Nephron progenitor cell (in vitro differentiated cells): ENCODE measurements at regions not wholly inside any gene's neighbourhood (a gene's known extent, or its start where the extent isn't known, plus 50 kb on each side); places are given as distances from the start of the nearest gene placed in this dataset.

ENCODE experiments used
- DNase-seq: peaks from one replicate; pipeline ENCODE4 v3.0.0; 2021
- H3K27ac Mint-ChIP-seq: 2 replicates; pipeline ENCODE4 v1.8.0; 2021; ENCODE audit warnings: mild to moderate bottlenecking, moderate library complexity, mixed read lengths
- H3K27me3 Mint-ChIP-seq: 2 replicates; pipeline ENCODE4 v1.8.0; 2021; ENCODE audit warnings: mild to moderate bottlenecking, low read depth, mixed read lengths; ENCODE audit not compliant: poor library complexity
- H3K36me3 Mint-ChIP-seq: 2 replicates; pipeline ENCODE4 v1.8.0; 2021; ENCODE audit warnings: low read depth, mixed read lengths
- H3K4me1 Mint-ChIP-seq: 2 replicates; pipeline ENCODE4 v1.8.0; 2021; ENCODE audit warnings: mixed read lengths
- H3K4me3 Mint-ChIP-seq: 2 replicates; pipeline ENCODE4 v1.8.0; 2021; ENCODE audit warnings: mild to moderate bottlenecking, moderate library complexity, mixed read lengths
- H3K9me3 Mint-ChIP-seq: 2 replicates; pipeline ENCODE4 v1.8.0; 2021; ENCODE audit warnings: mild to moderate bottlenecking, moderate library complexity, mixed read lengths
- CTCF ChIP-seq: fragments of 200-600 bp; sonication (generic); IDR thresholded peaks from 2 replicates; pipeline ENCODE4 v1.5.0; 2021; ENCODE audit warnings: antibody characterized with exemption

GRCh38 chr9:1386420-1386819 lies 336.3 kb downstream of the DMRT2 start:
- no peak for DNase-seq
- no peaks in the 10 kb centered on the region for H3K27me3 Mint-ChIP-seq
- H3K4me1 Mint-ChIP-seq: no peaks in the 10 kb centered on the region
- no peak for TF ChIP-seq CTCF
- H3K27ac Mint-ChIP-seq: no peak overlapping the region
- no peak overlapping the region for H3K4me3 Mint-ChIP-seq
- H3K36me3 Mint-ChIP-seq: no peaks in the 10 kb centered on the region
- peaks cover 56% of the 10 kb centered on the region for H3K9me3 Mint-ChIP-seq

DNA sequence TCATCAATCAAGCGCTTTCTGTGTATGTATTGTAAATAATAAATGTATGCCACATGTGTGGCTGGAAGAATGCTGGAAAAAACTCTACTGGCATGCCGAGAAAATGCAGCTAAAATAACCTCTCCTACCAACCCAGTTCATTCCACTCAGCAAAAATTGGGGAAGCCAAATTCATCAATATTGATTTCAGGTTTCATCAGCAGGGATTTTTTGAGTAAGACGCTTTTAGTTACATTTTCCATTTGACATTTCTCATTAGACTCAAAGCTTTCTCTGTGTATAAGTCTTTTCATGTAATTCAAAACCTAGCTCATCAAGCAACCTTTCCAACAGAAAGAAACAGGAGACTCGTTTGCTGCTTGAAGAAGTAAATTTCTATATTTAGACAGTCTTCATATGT lies 338.1 kb downstream of the DMRT2 start:
- DNase-seq: no peak
- Mint-ChIP-seq H3K4me3 (no peak overlapping the region), H3K4me1 (no peaks in the 10 kb centered on the region), H3K36me3 (no peaks in the 10 kb centered on the region), H3K27ac (no peak overlapping the region), H3K9me3 (peaks cover 53% of the 10 kb centered on the region), H3K27me3 (no peaks in the 10 kb centered on the region)
- no peak for TF ChIP-seq CTCF

GRCh38 chr9:1400983-1401382 lies 350.8 kb downstream of the DMRT2 start:
- no peak overlapping the region for H3K27ac Mint-ChIP-seq
- no peaks in the 10 kb centered on the region for H3K36me3 Mint-ChIP-seq
- H3K4me1 Mint-ChIP-seq: peaks cover 5% of the 10 kb centered on the region
- TF ChIP-seq CTCF: no peak
- peaks cover 71% of the 10 kb centered on the region for H3K9me3 Mint-ChIP-seq
- H3K27me3 Mint-ChIP-seq: peaks cover 8% of the 10 kb centered on the region
- peak; percentile 15 for DNase-seq
- no peak overlapping the region for H3K4me3 Mint-ChIP-seq

- Mint-ChIP-seq H3K27ac (no peak overlapping the region), H3K27me3 (peaks cover 8% of the 10 kb centered on the region), H3K4me3 (no peak overlapping the region), H3K4me1 (peaks cover 4% of the 10 kb centered on the region), H3K36me3 (no peaks in the 10 kb centered on the region), H3K9me3 (peaks cover 55% of the 10 kb centered on the region)
- TF ChIP-seq CTCF: no peak
- no peak for DNase-seq
Measured at GRCh38 chr9:1404940-1405339, 354.8 kb downstream of the DMRT2 start.

DNA sequence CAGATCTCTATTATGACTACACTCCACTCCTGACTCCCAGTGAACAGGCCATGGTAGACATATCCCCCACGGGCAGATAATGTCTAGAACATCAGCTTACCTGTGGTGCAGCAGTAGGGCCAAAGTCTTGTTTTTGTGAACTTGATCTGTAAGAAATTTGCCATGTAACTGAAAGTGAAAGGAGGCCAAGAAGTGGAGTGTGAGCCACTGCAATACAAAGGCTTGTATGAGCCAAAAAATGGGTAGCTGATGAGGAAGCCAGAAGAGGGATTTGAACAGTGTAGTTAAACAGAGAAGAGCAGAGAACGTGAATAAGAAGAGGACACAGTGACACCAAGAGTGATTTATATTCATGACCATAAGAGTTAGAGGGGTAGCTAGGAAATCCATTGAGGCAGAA lies 361.7 kb downstream of the DMRT2 start:
- Mint-ChIP-seq H3K27me3 (peaks cover 12% of the 10 kb centered on the region), H3K4me3 (no peak overlapping the region), H3K36me3 (no peaks in the 10 kb centered on the region)

More for the DNA sequence above, 361.7 kb downstream of the DMRT2 start:
- TF ChIP-seq CTCF: no peak
- Mint-ChIP-seq H3K4me1 (peaks cover 10% of the 10 kb centered on the region), H3K27ac (no peak overlapping the region), H3K9me3 (peaks cover 63% of the 10 kb centered on the region)
- no peak for DNase-seq
